Activated B cell treated with CpG ODN at 0.5 μM for 24 hours (primary cell): ENCODE measurements at regions not wholly inside any gene's neighbourhood (a gene's known extent, or its start where the extent isn't known, plus 50 kb on each side); places are given as distances from the start of the nearest gene placed in this dataset.
"Not testable (repeated sequence)": the region's sequence is repeated elsewhere in the genome, so short reads cannot be mapped to it uniquely, and the experiment has no call there.

Source experiments
- ATAC-seq: fragments of 200-7000 bp; cut with Tn5 transposase; one replicate; pipeline ENCODE4 v1.10.0; 2021; ENCODE audit warnings: low read depth, mild to moderate bottlenecking, moderate library complexity
- CTCF ChIA-PET: fragments of 350-600 bp; sonication (Branson Sonifier 250); formaldehyde crosslinking; loops from one replicate; lab custom pipeline; 2021; ENCODE audit warnings: antibody characterized with exemption; lab: Charles Lee
- POLR2A ChIA-PET: fragments of 350-600 bp; sonication (Branson Sonifier 250); formaldehyde crosslinking; loops from one replicate; lab custom pipeline; 2021; ENCODE audit warnings: antibody characterized with exemption; lab: Charles Lee
- DNase-seq: peaks from one replicate; pipeline ENCODE4 v3.0.0; 2022
- H3K27ac Mint-ChIP-seq: one replicate; pipeline ENCODE4 v1.8.0; 2020; ENCODE audit warnings: mixed read lengths
- H3K27me3 Mint-ChIP-seq: one replicate; pipeline ENCODE4 v1.8.0; 2021; ENCODE audit warnings: mixed read lengths
- H3K36me3 Mint-ChIP-seq: one replicate; pipeline ENCODE4 v1.8.0; 2021; ENCODE audit warnings: low read depth, mixed read lengths
- H3K4me1 Mint-ChIP-seq: one replicate; pipeline ENCODE4 v1.8.0; 2021; ENCODE audit warnings: mixed read lengths
- H3K4me3 Mint-ChIP-seq: one replicate; pipeline ENCODE4 v1.8.0; 2020; ENCODE audit warnings: mild to moderate bottlenecking, mixed read lengths
- H3K9me3 Mint-ChIP-seq: one replicate; pipeline ENCODE4 v1.8.0; 2020; ENCODE audit warnings: mixed read lengths
- intact Hi-C: fragments of 100-400 bp; cut with micrococcal nuclease; formaldehyde crosslinking; loops from one replicate; pipeline ENCODE4 v1.15.1; 2024
- TF ChIP-seq, protein P1 (sequence below): fragments of 200-600 bp; IDR thresholded peaks from one replicate; pipeline ENCODE4 v1.8.0; 2022; ENCODE audit warnings: antibody characterized with exemption, mild to moderate bottlenecking

DNA sequence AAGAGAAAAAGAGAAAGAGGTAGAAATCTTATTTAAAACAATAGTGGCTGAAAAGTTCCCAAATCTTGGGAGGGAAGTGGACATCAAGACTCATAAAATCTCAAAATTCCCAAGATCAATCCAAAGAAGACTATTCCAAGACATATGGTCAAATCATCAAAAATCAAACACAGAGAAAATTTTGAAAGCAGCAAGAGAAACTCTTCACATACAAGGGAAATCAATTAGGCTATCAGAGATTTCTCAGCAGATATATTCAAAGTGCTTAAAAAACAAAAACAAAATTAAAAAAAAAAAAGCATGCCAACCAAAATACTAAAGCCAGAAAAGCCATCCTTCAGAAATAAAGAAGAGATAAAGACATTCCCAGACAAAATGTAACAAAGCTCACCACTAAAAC lies 52.6 kb upstream of the RALGPS2 start:
- POLR2A ChIA-PET, result interaction anchor here (0.7 kb wide), 1 partner anchor 18 kb away, joined by 5 read pairs; no protein-coding TSS in a partner anchor
- H3K9me3 Mint-ChIP-seq, result peaks cover 7% of the 10 kb centered on the region
- H3K27ac Mint-ChIP-seq, result no peak overlapping the region

DNA sequence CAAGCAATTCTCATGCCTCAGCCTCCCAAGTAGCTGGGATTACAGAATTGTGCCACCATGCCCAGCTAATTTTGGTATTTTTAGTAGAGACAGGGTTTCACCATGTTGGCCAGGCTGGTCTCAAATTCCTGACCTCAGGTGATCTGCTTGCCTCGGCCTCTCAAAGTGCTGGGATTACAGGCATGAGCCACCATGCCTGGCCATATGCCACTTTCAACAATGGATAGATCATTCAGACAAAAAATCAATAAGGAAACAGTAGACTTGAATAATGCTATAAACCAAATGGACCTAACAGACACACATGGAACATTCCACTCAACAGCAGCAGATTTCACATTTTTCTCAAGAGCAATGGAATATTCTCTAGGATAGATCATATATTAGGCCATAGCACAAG lies 50.5 kb upstream of the RALGPS2 start:
- H3K27ac Mint-ChIP-seq, CTCF ChIA-PET, H3K36me3 Mint-ChIP-seq, H3K4me3 Mint-ChIP-seq, H3K27me3 Mint-ChIP-seq, DNase-seq, H3K9me3 Mint-ChIP-seq, ATAC-seq: not testable (repeated sequence)
- intact Hi-C loops, result loop anchor here (2.0 kb wide), 1 partner anchor 16 kb away; no protein-coding TSS in a partner anchor
- H3K4me1 Mint-ChIP-seq, result peaks cover 21% of the 10 kb centered on the region
- POLR2A ChIA-PET, result interaction anchor here (0.7 kb wide), 1 partner anchor 11 kb away, joined by 4 read pairs; no protein-coding TSS in a partner anchor

More for the DNA sequence above, 52.6 kb upstream of the RALGPS2 start:
- Mint-ChIP-seq H3K36me3 (peaks cover 7% of the 10 kb centered on the region), H3K27me3 (no peaks in the 10 kb centered on the region), H3K4me1 (peaks cover 37% of the 10 kb centered on the region), H3K4me3 (no peak overlapping the region)
- intact Hi-C loops, result no loop called here
- CTCF ChIA-PET, result no interaction called here
- TF ChIP-seq, protein P1, sequence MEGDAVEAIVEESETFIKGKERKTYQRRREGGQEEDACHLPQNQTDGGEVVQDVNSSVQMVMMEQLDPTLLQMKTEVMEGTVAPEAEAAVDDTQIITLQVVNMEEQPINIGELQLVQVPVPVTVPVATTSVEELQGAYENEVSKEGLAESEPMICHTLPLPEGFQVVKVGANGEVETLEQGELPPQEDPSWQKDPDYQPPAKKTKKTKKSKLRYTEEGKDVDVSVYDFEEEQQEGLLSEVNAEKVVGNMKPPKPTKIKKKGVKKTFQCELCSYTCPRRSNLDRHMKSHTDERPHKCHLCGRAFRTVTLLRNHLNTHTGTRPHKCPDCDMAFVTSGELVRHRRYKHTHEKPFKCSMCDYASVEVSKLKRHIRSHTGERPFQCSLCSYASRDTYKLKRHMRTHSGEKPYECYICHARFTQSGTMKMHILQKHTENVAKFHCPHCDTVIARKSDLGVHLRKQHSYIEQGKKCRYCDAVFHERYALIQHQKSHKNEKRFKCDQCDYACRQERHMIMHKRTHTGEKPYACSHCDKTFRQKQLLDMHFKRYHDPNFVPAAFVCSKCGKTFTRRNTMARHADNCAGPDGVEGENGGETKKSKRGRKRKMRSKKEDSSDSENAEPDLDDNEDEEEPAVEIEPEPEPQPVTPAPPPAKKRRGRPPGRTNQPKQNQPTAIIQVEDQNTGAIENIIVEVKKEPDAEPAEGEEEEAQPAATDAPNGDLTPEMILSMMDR, result no peak
- ATAC-seq (no peak), DNase-seq (no peak)
